ENCODE measurements at regions not wholly inside any gene's neighbourhood (a gene's known extent, or its start where the extent isn't known, plus 50 kb on each side); places are given as distances from the start of the nearest gene placed in this dataset.

- peaks cover 18% of the 10 kb centered on the region for H3K27me3 ChIP-seq (ENCODE audit: control insufficient read depth, insufficient read depth, low read length)
Measured at GRCh38 chr15:69994429-69995205, 103.1 kb downstream of the TLE3 start.

GRCh38 chr15:69996321-69997160, 101.2 kb downstream of the TLE3 start:
- no peak overlapping the region for H3K4me3 ChIP-seq (replicated peaks in 1 of 4; ENCODE audit: control extremely low read depth in 1 of 4, insufficient read depth in 1 of 4, low read depth in 3 of 4, low read length in 4 of 4)
- no peaks in the 10 kb centered on the region for H3K9me3 ChIP-seq (ENCODE audit: control insufficient read depth, insufficient read depth, low read depth, low read length)
- H4K20me1 ChIP-seq (ENCODE audit: control insufficient read depth, extremely low read depth, insufficient read depth, low read length) = no peaks in the 10 kb centered on the region
- H2AFZ ChIP-seq (ENCODE audit: low read length) = no peak overlapping the region
- H3K27me3 ChIP-seq (ENCODE audit: control insufficient read depth, insufficient read depth, low read length) = peaks cover 7% of the 10 kb centered on the region
- no peak for TF ChIP-seq EZH2 (IDR thresholded peaks at IDR 0.05; ENCODE audit: low read length, missing control alignments)
- TF ChIP-seq CTCF (conservative IDR thresholded peaks at IDR 0.05 in 1 of 2, IDR thresholded peaks at IDR 0.05 in 1 of 2; ENCODE audit: low read depth in 1 of 2, low read length in 2 of 2) = no peak
- no peaks in the 10 kb centered on the region for H3K4me1 ChIP-seq (ENCODE audit: control insufficient read depth, extremely low read depth, insufficient read depth, low read length)
- H3K79me2 ChIP-seq (ENCODE audit: control insufficient read depth, insufficient read depth, low read length) = no peaks in the 10 kb centered on the region
- H3K27ac ChIP-seq (ENCODE audit: insufficient read depth, low read length) = no peak overlapping the region
- H3K9ac ChIP-seq (ENCODE audit: insufficient read depth, low read length) = no peak overlapping the region
- DNase-seq (ENCODE audit: low read depth in 2 of 2) = no peak
- no peak overlapping the region for H3K4me2 ChIP-seq (ENCODE audit: extremely low read depth, insufficient read depth, low read length)
- no peaks in the 10 kb centered on the region for H3K36me3 ChIP-seq (ENCODE audit: control insufficient read depth, insufficient read depth, low read length)

More at GRCh38 chr15:69994429-69995205, 103.1 kb downstream of the TLE3 start:
- Histone ChIP-seq H4K20me1 (ENCODE audit: control insufficient read depth, extremely low read depth, insufficient read depth, low read length) (no peaks in the 10 kb centered on the region), H3K36me3 (ENCODE audit: control insufficient read depth, insufficient read depth, low read length) (no peaks in the 10 kb centered on the region), H3K9me3 (ENCODE audit: control insufficient read depth, insufficient read depth, low read depth, low read length) (no peaks in the 10 kb centered on the region), H3K4me2 (ENCODE audit: extremely low read depth, insufficient read depth, low read length) (no peak overlapping the region), H2AFZ (ENCODE audit: low read length) (no peak overlapping the region), H3K9ac (ENCODE audit: insufficient read depth, low read length) (no peak overlapping the region), H3K27ac (ENCODE audit: insufficient read depth, low read length) (no peak overlapping the region), H3K4me3 (replicated peaks in 1 of 4; ENCODE audit: control extremely low read depth in 1 of 4, insufficient read depth in 1 of 4, low read depth in 3 of 4, low read length in 4 of 4) (no peak overlapping the region), H3K4me1 (ENCODE audit: control insufficient read depth, extremely low read depth, insufficient read depth, low read length) (no peaks in the 10 kb centered on the region), H3K79me2 (ENCODE audit: control insufficient read depth, insufficient read depth, low read length) (no peaks in the 10 kb centered on the region)
- TF ChIP-seq CTCF (conservative IDR thresholded peaks at IDR 0.05 in 1 of 2, IDR thresholded peaks at IDR 0.05 in 1 of 2; ENCODE audit: low read depth in 1 of 2, low read length in 2 of 2) (no peak), EZH2 (IDR thresholded peaks at IDR 0.05; ENCODE audit: low read length, missing control alignments) (no peak)
- no peak for DNase-seq (ENCODE audit: low read depth in 2 of 2)

GRCh38 chr15:69997161-69997485, 100.6 kb downstream of the TLE3 start:
- Histone ChIP-seq H4K20me1 (ENCODE audit: control insufficient read depth, extremely low read depth, insufficient read depth, low read length) (no peaks in the 10 kb centered on the region), H3K27me3 (ENCODE audit: control insufficient read depth, insufficient read depth, low read length) (peaks cover 7% of the 10 kb centered on the region), H2AFZ (ENCODE audit: low read length) (no peak overlapping the region), H3K27ac (ENCODE audit: insufficient read depth, low read length) (no peak overlapping the region), H3K36me3 (ENCODE audit: control insufficient read depth, insufficient read depth, low read length) (no peaks in the 10 kb centered on the region), H3K9ac (ENCODE audit: insufficient read depth, low read length) (no peak overlapping the region), H3K4me1 (ENCODE audit: control insufficient read depth, extremely low read depth, insufficient read depth, low read length) (no peaks in the 10 kb centered on the region), H3K79me2 (ENCODE audit: control insufficient read depth, insufficient read depth, low read length) (no peaks in the 10 kb centered on the region), H3K4me2 (ENCODE audit: extremely low read depth, insufficient read depth, low read length) (no peak overlapping the region), H3K4me3 (replicated peaks in 1 of 4; ENCODE audit: control extremely low read depth in 1 of 4, insufficient read depth in 1 of 4, low read depth in 3 of 4, low read length in 4 of 4) (no peak overlapping the region), H3K9me3 (ENCODE audit: control insufficient read depth, insufficient read depth, low read depth, low read length) (no peaks in the 10 kb centered on the region)
- no peak for DNase-seq (ENCODE audit: low read depth in 2 of 2)
- TF ChIP-seq EZH2 (IDR thresholded peaks at IDR 0.05; ENCODE audit: low read length, missing control alignments) (no peak), CTCF (conservative IDR thresholded peaks at IDR 0.05 in 1 of 2, IDR thresholded peaks at IDR 0.05 in 1 of 2; ENCODE audit: low read depth in 1 of 2, low read length in 2 of 2) (no peak)
